ENCODE measurements at regions not wholly inside any gene's neighbourhood (a gene's known extent, or its start where the extent isn't known, plus 50 kb on each side); places are given as distances from the start of the nearest gene placed in this dataset.

DNA sequence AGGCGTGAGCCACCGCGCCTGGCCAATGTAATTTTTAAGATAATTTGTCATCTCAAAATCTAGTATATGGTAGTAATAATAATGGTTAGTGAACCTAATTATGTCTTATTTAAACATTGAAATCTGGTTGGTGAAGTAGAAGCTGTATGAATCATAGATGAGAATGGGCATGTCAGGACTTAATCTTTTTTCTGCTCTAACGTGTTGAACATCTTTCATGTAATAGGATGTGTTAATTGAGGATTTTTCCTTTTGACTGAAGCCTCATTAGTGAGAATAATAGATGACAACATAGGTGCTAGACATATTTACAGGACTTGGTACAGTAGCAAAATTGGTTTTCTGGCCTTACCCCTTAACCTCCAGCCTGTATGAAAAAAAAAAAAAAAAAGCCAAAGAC lies 835.6 kb downstream of the IGSF11 start:
- TF ChIP-seq, protein P1, sequence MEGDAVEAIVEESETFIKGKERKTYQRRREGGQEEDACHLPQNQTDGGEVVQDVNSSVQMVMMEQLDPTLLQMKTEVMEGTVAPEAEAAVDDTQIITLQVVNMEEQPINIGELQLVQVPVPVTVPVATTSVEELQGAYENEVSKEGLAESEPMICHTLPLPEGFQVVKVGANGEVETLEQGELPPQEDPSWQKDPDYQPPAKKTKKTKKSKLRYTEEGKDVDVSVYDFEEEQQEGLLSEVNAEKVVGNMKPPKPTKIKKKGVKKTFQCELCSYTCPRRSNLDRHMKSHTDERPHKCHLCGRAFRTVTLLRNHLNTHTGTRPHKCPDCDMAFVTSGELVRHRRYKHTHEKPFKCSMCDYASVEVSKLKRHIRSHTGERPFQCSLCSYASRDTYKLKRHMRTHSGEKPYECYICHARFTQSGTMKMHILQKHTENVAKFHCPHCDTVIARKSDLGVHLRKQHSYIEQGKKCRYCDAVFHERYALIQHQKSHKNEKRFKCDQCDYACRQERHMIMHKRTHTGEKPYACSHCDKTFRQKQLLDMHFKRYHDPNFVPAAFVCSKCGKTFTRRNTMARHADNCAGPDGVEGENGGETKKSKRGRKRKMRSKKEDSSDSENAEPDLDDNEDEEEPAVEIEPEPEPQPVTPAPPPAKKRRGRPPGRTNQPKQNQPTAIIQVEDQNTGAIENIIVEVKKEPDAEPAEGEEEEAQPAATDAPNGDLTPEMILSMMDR (conservative IDR thresholded peaks at IDR 0.05): no peak
- TF ChIP-seq EZH2 (IDR thresholded peaks at IDR 0.05; ENCODE audit: low read depth): no peak

Measured in PC-9 (cell line).